Keratinocyte (primary cell): ENCODE measurements at regions not wholly inside any gene's neighbourhood (a gene's known extent, or its start where the extent isn't known, plus 50 kb on each side); places are given as distances from the start of the nearest gene placed in this dataset.

Experiments used
- DNase-seq: peaks from one replicate; pipeline ENCODE4 v3.0.0-alpha.2; 2011; ENCODE audit warnings: low read depth, missing footprints, low spot score
- FAIRE-seq: peaks from 2 replicates; lab custom pipeline; 2011; peaks lifted over from hg19 to GRCh38; lab: Jason Lieb, UNC
- H2AFZ ChIP-seq: 2 replicates; pipeline ENCODE4 v1.6.0; 2012; ENCODE audit warnings: low read length, control low read depth, inconsistent platforms; ENCODE audit not compliant: control insufficient read depth
- H3K27ac ChIP-seq: 2 replicates; pipeline ENCODE4 v1.5.1; 2011; ENCODE audit warnings: low read length; ENCODE audit not compliant: control insufficient read depth, insufficient read depth
- H3K27me3 ChIP-seq: 3 replicates; pipeline ENCODE4 v1.6.0; 2011; ENCODE audit warnings: low read length; ENCODE audit not compliant: control insufficient read depth, insufficient read depth; ENCODE audit errors: extremely low read depth
- H3K36me3 ChIP-seq, 2 experiments: 2 replicates in 1 of 2; 3 replicates in 1 of 2; pipeline ENCODE4 v1.5.1; 2011; ENCODE audit warnings: low read length in 2 of 2, mild to moderate bottlenecking in 1 of 2; ENCODE audit not compliant: control insufficient read depth in 2 of 2, insufficient read depth in 2 of 2; ENCODE audit errors: extremely low read depth in 1 of 2
- H3K4me1 ChIP-seq: 3 replicates; pipeline ENCODE4 v1.5.1; 2011; ENCODE audit warnings: low read length; ENCODE audit not compliant: control insufficient read depth, insufficient read depth; ENCODE audit errors: extremely low read depth
- H3K4me2 ChIP-seq: 3 replicates; pipeline ENCODE4 v1.6.0; 2011; ENCODE audit warnings: low read depth, low read length; ENCODE audit not compliant: control insufficient read depth, insufficient read depth; ENCODE audit errors: extremely low read depth
- H3K4me3 ChIP-seq, 3 experiments: fragments of 200-600 bp in 1 of 3; sonication (generic) in 1 of 3; 2 replicates in 2 of 3; 3 replicates in 1 of 3; pipeline ENCODE4 v1.5.1; 2011 to 2016; ENCODE audit warnings: low read length in 3 of 3, mild to moderate bottlenecking in 3 of 3, control low read depth in 2 of 3, inconsistent platforms in 1 of 3, low read depth in 1 of 3, mixed read lengths in 1 of 3, mixed run types in 1 of 3, moderate library complexity in 1 of 3; ENCODE audit not compliant: control insufficient read depth in 2 of 3, insufficient read depth in 2 of 3; ENCODE audit errors: extremely low read depth in 1 of 3
- H3K79me2 ChIP-seq: 2 replicates; pipeline ENCODE4 v1.6.0; 2012; ENCODE audit warnings: low read length; ENCODE audit not compliant: control insufficient read depth, insufficient read depth
- H3K9ac ChIP-seq: 3 replicates; pipeline ENCODE4 v1.6.0; 2011; ENCODE audit warnings: low read length; ENCODE audit not compliant: control insufficient read depth, insufficient read depth; ENCODE audit errors: extremely low read depth
- H3K9me1 ChIP-seq: 3 replicates; pipeline ENCODE4 v1.6.0; 2011; ENCODE audit warnings: low read length; ENCODE audit not compliant: control insufficient read depth, insufficient read depth; ENCODE audit errors: extremely low read depth
- H3K9me3 ChIP-seq: 2 replicates; pipeline ENCODE4 v1.5.1; 2012; ENCODE audit warnings: low read depth, low read length; ENCODE audit not compliant: control insufficient read depth
- H4K20me1 ChIP-seq: 3 replicates; pipeline ENCODE4 v1.6.0; 2011; ENCODE audit warnings: low read length; ENCODE audit not compliant: control insufficient read depth, insufficient read depth; ENCODE audit errors: extremely low read depth
- EZH2 ChIP-seq: IDR thresholded peaks from one replicate; pipeline ENCODE4 v1.6.1; 2012; ENCODE audit warnings: inconsistent platforms, mild to moderate bottlenecking, low read length, moderate library complexity
- dilution Hi-C: fragments of 300-500 bp; cut with MboI; formaldehyde crosslinking; loops from one replicate; pipeline ENCODE4 v1.7.0; 2020; ENCODE audit warnings: low sequenced_read_pairs; ENCODE audit not compliant: extremely low pct_ligation_motif_present
- TF ChIP-seq, protein P1 (sequence below), 3 experiments: IDR thresholded peaks in 1 of 3; conservative IDR thresholded peaks in 1 of 3; optimal IDR thresholded peaks in 1 of 3; 2 replicates in 2 of 3; 3 replicates in 1 of 3; pipeline versions ENCODE3 to v1.5.1; 2011; ENCODE audit warnings: low read length in 3 of 3, mild to moderate bottlenecking in 3 of 3, moderate library complexity in 2 of 3, control low read depth in 1 of 3, inconsistent platforms in 1 of 3; ENCODE audit not compliant: insufficient read depth in 2 of 3; ENCODE audit errors: extremely low read depth in 1 of 3

DNA sequence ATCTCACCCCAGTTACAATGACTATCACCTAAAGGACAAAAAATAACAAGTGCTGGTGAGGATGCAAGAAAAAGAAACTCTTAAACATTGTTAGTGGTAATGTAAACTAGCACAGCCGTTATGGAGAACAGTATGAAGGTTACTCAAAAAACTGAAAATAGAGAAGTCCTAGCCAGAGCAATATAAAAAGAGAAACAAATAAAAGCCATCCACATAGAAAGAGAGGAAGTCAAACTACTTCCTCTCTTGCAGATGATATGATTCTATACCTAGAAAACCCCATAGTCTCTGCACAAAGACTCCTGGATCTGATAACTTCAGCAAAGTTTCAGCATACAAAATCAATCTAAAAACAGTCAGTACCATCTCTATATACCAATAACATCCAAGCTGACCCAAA lies 221.5 kb upstream of the FAM174A start:
- Histone ChIP-seq H3K27ac (no peak overlapping the region), H3K4me2 (no peak overlapping the region), H3K9me3 (no peaks in the 10 kb centered on the region), H3K79me2 (no peaks in the 10 kb centered on the region), H3K4me3 (no peak overlapping the region), H3K27me3 (no peaks in the 10 kb centered on the region), H3K9me1 (no peaks in the 10 kb centered on the region), H3K4me1 (no peaks in the 10 kb centered on the region), H4K20me1 (no peaks in the 10 kb centered on the region), H3K9ac (no peak overlapping the region), H3K36me3 (no peaks in the 10 kb centered on the region), H2AFZ (no peak overlapping the region)
- FAIRE-seq (no peak), DNase-seq (no peak)
- no peak for TF ChIP-seq EZH2
- TF ChIP-seq, protein P1, sequence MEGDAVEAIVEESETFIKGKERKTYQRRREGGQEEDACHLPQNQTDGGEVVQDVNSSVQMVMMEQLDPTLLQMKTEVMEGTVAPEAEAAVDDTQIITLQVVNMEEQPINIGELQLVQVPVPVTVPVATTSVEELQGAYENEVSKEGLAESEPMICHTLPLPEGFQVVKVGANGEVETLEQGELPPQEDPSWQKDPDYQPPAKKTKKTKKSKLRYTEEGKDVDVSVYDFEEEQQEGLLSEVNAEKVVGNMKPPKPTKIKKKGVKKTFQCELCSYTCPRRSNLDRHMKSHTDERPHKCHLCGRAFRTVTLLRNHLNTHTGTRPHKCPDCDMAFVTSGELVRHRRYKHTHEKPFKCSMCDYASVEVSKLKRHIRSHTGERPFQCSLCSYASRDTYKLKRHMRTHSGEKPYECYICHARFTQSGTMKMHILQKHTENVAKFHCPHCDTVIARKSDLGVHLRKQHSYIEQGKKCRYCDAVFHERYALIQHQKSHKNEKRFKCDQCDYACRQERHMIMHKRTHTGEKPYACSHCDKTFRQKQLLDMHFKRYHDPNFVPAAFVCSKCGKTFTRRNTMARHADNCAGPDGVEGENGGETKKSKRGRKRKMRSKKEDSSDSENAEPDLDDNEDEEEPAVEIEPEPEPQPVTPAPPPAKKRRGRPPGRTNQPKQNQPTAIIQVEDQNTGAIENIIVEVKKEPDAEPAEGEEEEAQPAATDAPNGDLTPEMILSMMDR (optimal IDR thresholded peaks at IDR 0.05 in 1 of 3, IDR thresholded peaks at IDR 0.05 in 1 of 3, conservative IDR thresholded peaks at IDR 0.05 in 1 of 3; ENCODE audit: extremely low read depth in 1 of 3, insufficient read depth in 2 of 3, low read length in 3 of 3), result no peak
- dilution Hi-C loops, result no loop called here

DNA sequence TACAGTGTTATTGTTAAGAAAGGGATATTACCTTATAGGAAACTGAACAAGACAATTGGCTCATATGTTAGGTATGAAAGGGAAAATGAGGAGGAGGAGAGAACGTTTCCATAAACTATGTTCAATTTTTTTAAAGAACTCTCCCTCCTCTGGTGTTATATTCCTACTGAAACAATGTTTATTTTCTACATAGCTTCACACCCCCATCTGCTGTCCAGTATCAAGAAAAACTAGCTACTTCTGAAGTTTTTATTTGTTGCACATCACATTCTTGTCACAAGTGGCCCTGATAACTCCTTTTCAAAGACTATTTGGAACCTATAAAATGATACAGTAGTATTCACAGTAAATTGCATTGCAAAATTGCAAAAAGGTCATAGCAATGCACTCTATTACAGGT lies 223.4 kb upstream of the FAM174A start:
- no peaks in the 10 kb centered on the region for H4K20me1 ChIP-seq
- FAIRE-seq, result no peak
- no peak for TF ChIP-seq EZH2
- TF ChIP-seq, protein P1 (optimal IDR thresholded peaks at IDR 0.05 in 1 of 3, IDR thresholded peaks at IDR 0.05 in 1 of 3, conservative IDR thresholded peaks at IDR 0.05 in 1 of 3; ENCODE audit: extremely low read depth in 1 of 3, insufficient read depth in 2 of 3, low read length in 3 of 3), result peak in 1 of 3 experiments; percentile 14
- no peak for DNase-seq
- H3K4me2 ChIP-seq, result no peak overlapping the region
- H2AFZ ChIP-seq, result no peak overlapping the region
- dilution Hi-C loops, result no loop called here
- H3K9me3 ChIP-seq, result no peaks in the 10 kb centered on the region
- H3K36me3 ChIP-seq, result no peaks in the 10 kb centered on the region
- no peaks in the 10 kb centered on the region for H3K27me3 ChIP-seq
- no peaks in the 10 kb centered on the region for H3K4me1 ChIP-seq
- H3K4me3 ChIP-seq, result no peak overlapping the region
- no peak overlapping the region for H3K9ac ChIP-seq
- no peaks in the 10 kb centered on the region for H3K9me1 ChIP-seq
- no peak overlapping the region for H3K27ac ChIP-seq
- H3K79me2 ChIP-seq, result no peaks in the 10 kb centered on the region
